Right lobe of liver (tissue), 4 donors: ENCODE measurements at regions not wholly inside any gene's neighbourhood (a gene's known extent, or its start where the extent isn't known, plus 50 kb on each side); places are given as distances from the start of the nearest gene placed in this dataset.

Experiments used
- POLR2A ChIP-seq: fragments of 450-650 bp; IDR thresholded peaks from one replicate; pipeline ENCODE4 v1.6.1; 2017; ENCODE audit warnings: antibody characterized with exemption, mild to moderate bottlenecking
- TF ChIP-seq, protein P1 (sequence below), 4 donors: fragments of 200-600 bp in 3 of 4; fragments of 450-650 bp in 1 of 4; IDR thresholded peaks; one replicate each; pipeline versions ENCODE4 v1.5.1 to v1.8.0; 2016 to 2022; ENCODE audit warnings: antibody characterized with exemption in 4 of 4, mild to moderate bottlenecking in 2 of 4
- donor health status: DM: no; HTN: no; CAD: no.
- donor health status: DM: no; HTN: no; CAD: no.
- donor health status: DM: no; HTN: yes; CAD: no.

GRCh38 chr7:97466071-97466470 lies 265.8 kb upstream of the TAC1 start:
- TF ChIP-seq POLR2A: no peak
- TF ChIP-seq, protein P1, sequence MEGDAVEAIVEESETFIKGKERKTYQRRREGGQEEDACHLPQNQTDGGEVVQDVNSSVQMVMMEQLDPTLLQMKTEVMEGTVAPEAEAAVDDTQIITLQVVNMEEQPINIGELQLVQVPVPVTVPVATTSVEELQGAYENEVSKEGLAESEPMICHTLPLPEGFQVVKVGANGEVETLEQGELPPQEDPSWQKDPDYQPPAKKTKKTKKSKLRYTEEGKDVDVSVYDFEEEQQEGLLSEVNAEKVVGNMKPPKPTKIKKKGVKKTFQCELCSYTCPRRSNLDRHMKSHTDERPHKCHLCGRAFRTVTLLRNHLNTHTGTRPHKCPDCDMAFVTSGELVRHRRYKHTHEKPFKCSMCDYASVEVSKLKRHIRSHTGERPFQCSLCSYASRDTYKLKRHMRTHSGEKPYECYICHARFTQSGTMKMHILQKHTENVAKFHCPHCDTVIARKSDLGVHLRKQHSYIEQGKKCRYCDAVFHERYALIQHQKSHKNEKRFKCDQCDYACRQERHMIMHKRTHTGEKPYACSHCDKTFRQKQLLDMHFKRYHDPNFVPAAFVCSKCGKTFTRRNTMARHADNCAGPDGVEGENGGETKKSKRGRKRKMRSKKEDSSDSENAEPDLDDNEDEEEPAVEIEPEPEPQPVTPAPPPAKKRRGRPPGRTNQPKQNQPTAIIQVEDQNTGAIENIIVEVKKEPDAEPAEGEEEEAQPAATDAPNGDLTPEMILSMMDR (IDR thresholded peaks at IDR 0.05): no peak
